Prostate gland (tissue), 2 donors: ENCODE measurements at regions not wholly inside any gene's neighbourhood (a gene's known extent, or its start where the extent isn't known, plus 50 kb on each side); places are given as distances from the start of the nearest gene placed in this dataset.

Experiments
- DNase-seq: peaks from one replicate; pipeline ENCODE4 v3.0.0-alpha.2; 2019; ENCODE audit warnings: low spot score
- H3K27ac ChIP-seq, 2 donors: fragments of 200-600 bp; sonication (generic); 2 replicates each; pipeline ENCODE4 v1.5.1; 2017 to 2019
- H3K27me3 ChIP-seq: fragments of 200-600 bp; sonication (generic); replicated peaks from 2 replicates; pipeline ENCODE4 v1.5.1; 2019; ENCODE audit not compliant: insufficient read depth
- H3K36me3 ChIP-seq, 2 donors: fragments of 200-600 bp; sonication (generic); 1 replicate in 1 of 2; 2 replicates in 1 of 2; pipeline versions ENCODE4 v1.5.1 to v1.8.1; 2017 to 2019
- H3K4me1 ChIP-seq: fragments of 200-600 bp; sonication (generic); replicated peaks from 2 replicates; pipeline ENCODE4 v1.5.1; 2019
- H3K4me3 ChIP-seq, 2 donors: fragments of 200-600 bp; sonication (generic); 2 replicates each; pipeline ENCODE4 v1.5.1; 2017 to 2019
- H3K9me3 ChIP-seq: fragments of 200-600 bp; sonication (generic); 2 replicates; pipeline ENCODE4 v1.5.1; 2017
- POLR2A ChIP-seq: fragments of 450-650 bp; IDR thresholded peaks from one replicate; pipeline ENCODE4 v1.6.1; 2016; ENCODE audit warnings: antibody characterized with exemption, mild to moderate bottlenecking
- POLR2AphosphoS5 ChIP-seq: sonication (generic); formaldehyde crosslinking; IDR thresholded peaks from one replicate; pipeline ENCODE4 v1.6.1; 2017; ENCODE audit warnings: antibody characterized with exemption
- WGBS: methylation state at CpG from one replicate; pipeline ENCODE4 v1.1.5; 2018; 5-methylcytosine and 5-hydroxymethylcytosine counted together
- intact Hi-C: fragments of 100-400 bp; cut with DNase I; formaldehyde crosslinking; loops from one replicate; pipeline ENCODE4 v1.14.2; 2022
- TF ChIP-seq, protein P1 (sequence below), 4 experiments: fragments of 200-600 bp in 2 of 4; fragments of 450-650 bp in 2 of 4; sonication (generic) in 2 of 4; IDR thresholded peaks; 1 replicate in 3 of 4; 2 replicates in 1 of 4; pipeline ENCODE4 v1.5.1; 2016 to 2019; ENCODE audit warnings: antibody characterized with exemption in 4 of 4, mild to moderate bottlenecking in 2 of 4, moderate library complexity in 2 of 4

DNA sequence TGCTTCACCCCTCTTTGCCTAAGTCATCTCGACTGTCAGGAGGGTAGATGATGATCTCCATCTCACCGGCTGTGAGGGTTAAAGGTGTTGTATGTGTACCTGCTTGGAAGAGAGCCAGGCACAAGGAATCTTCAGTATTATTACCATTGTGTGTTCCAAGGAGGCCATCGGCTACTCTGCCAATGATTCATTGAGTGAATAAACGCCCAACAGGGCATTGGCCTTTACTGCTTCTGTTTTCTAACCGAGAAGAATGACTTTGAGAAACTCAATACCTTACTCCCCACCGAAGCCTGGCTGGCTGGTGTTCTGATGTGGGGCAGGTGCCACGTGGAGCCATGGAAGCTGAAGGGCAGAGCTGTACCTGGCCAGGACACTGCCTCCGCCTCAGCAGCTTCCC lies 228.8 kb downstream of the SNX18 start:
- Histone ChIP-seq H3K36me3 (no peaks in the 10 kb centered on the region), H3K4me3 (no peak overlapping the region), H3K27ac (no peak overlapping the region), H3K4me1 (no peaks in the 10 kb centered on the region), H3K9me3 (no peaks in the 10 kb centered on the region), H3K27me3 (no peaks in the 10 kb centered on the region)
- intact Hi-C loops = no loop called here
- no peak for DNase-seq
- no peak for TF ChIP-seq POLR2A
- no peak for TF ChIP-seq POLR2AphosphoS5
- TF ChIP-seq, protein P1, sequence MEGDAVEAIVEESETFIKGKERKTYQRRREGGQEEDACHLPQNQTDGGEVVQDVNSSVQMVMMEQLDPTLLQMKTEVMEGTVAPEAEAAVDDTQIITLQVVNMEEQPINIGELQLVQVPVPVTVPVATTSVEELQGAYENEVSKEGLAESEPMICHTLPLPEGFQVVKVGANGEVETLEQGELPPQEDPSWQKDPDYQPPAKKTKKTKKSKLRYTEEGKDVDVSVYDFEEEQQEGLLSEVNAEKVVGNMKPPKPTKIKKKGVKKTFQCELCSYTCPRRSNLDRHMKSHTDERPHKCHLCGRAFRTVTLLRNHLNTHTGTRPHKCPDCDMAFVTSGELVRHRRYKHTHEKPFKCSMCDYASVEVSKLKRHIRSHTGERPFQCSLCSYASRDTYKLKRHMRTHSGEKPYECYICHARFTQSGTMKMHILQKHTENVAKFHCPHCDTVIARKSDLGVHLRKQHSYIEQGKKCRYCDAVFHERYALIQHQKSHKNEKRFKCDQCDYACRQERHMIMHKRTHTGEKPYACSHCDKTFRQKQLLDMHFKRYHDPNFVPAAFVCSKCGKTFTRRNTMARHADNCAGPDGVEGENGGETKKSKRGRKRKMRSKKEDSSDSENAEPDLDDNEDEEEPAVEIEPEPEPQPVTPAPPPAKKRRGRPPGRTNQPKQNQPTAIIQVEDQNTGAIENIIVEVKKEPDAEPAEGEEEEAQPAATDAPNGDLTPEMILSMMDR (IDR thresholded peaks at IDR 0.05) = no peak
- WGBS = 72% methylated on average over 8 of the region's 8 CpGs

DNA sequence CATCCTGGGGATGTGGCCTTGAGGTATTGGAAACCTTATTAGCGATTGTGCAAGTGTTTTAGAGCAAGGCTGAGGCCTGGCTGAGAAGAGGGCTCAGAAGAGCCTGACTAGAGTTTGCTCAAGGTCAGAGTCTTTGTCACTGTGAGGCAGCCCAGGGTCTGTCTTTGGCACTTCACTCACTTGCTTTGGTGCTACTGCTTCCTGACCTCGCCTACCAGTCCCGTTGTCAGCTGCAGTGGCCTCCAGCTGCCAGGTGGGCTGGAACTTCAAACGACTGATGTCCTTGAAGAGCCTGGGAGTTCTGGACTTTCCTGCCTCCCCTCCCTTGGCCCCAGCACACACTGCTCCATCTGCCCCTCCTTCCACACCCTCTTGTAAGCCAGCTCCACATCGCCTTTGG lies 228.0 kb downstream of the SNX18 start:
- no peaks in the 10 kb centered on the region for H3K36me3 ChIP-seq
- DNase-seq = no peak
- H3K4me3 ChIP-seq = no peak overlapping the region
- TF ChIP-seq POLR2AphosphoS5 = no peak
- TF ChIP-seq POLR2A = no peak
- TF ChIP-seq, protein P1 (IDR thresholded peaks at IDR 0.05) = no peak
- WGBS = 67% methylated on average over 5 of the region's 5 CpGs
- H3K4me1 ChIP-seq = no peaks in the 10 kb centered on the region
- no peaks in the 10 kb centered on the region for H3K9me3 ChIP-seq
- intact Hi-C loops = no loop called here
- no peak overlapping the region for H3K27ac ChIP-seq
- no peaks in the 10 kb centered on the region for H3K27me3 ChIP-seq

GRCh38 chr5:54743997-54744788 lies 226.6 kb downstream of the SNX18 start:
- Histone ChIP-seq H3K27ac (no peak overlapping the region), H3K4me3 (no peak overlapping the region), H3K36me3 (no peaks in the 10 kb centered on the region), H3K27me3 (no peaks in the 10 kb centered on the region), H3K4me1 (no peaks in the 10 kb centered on the region), H3K9me3 (no peaks in the 10 kb centered on the region)
- no peak for TF ChIP-seq POLR2A
- TF ChIP-seq POLR2AphosphoS5 = peak; percentile 6
- TF ChIP-seq, protein P1 (IDR thresholded peaks at IDR 0.05) = no peak
- 66% methylated on average over 8 of the region's 8 CpGs for WGBS
- no peak for DNase-seq
- intact Hi-C loops = no loop called here

DNA sequence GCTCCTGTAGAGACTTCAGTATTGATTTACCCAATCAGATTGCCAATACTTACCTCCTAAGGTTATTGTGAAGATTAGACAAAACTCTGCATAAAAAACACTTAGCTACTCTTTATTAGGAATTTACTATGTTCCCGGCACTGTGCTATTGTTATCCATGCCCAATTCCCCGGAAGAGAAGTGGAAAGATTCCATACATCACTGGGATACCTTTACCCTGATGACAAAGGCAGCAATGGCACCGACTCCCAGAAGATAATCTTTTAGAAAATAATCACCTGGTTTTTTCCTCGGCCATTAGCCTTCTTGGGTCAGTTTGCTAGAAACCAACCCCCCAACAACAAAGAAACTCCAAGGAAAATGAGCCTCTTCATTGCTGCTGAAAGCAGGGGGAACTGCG lies 226.0 kb downstream of the SNX18 start:
- Histone ChIP-seq H3K4me1 (no peaks in the 10 kb centered on the region), H3K4me3 (no peak overlapping the region), H3K27ac (no peak overlapping the region), H3K36me3 (no peaks in the 10 kb centered on the region), H3K9me3 (no peaks in the 10 kb centered on the region), H3K27me3 (no peaks in the 10 kb centered on the region)
- 90% methylated on average over 5 of the region's 5 CpGs for WGBS
- intact Hi-C loops = no loop called here
- no peak for DNase-seq
- TF ChIP-seq, protein P1 (IDR thresholded peaks at IDR 0.05) = no peak
- TF ChIP-seq POLR2A (no peak), POLR2AphosphoS5 (no peak)

GRCh38 chr5:54742417-54742891 lies 224.9 kb downstream of the SNX18 start:
- no peaks in the 10 kb centered on the region for H3K27me3 ChIP-seq
- no peaks in the 10 kb centered on the region for H3K9me3 ChIP-seq
- H3K27ac ChIP-seq = no peak overlapping the region
- no peaks in the 10 kb centered on the region for H3K36me3 ChIP-seq
- no peaks in the 10 kb centered on the region for H3K4me1 ChIP-seq
- TF ChIP-seq POLR2AphosphoS5 = no peak
- TF ChIP-seq POLR2A = no peak
- TF ChIP-seq, protein P1 (IDR thresholded peaks at IDR 0.05) = no peak
- intact Hi-C loops = no loop called here
- H3K4me3 ChIP-seq = no peak overlapping the region
- no peak for DNase-seq
- 56% methylated on average over 7 of the region's 7 CpGs for WGBS
